GM23248 (cell line): ENCODE measurements at regions not wholly inside any gene's neighbourhood (a gene's known extent, or its start where the extent isn't known, plus 50 kb on each side); places are given as distances from the start of the nearest gene placed in this dataset.

ENCODE experiments used
- EZH2 ChIP-seq: fragments of 200-600 bp; sonication (generic); IDR thresholded peaks from 2 replicates; pipeline ENCODE4 v1.6.1; 2018; ENCODE audit warnings: antibody characterized with exemption, mild to moderate bottlenecking; ENCODE audit not compliant: insufficient read depth, poor library complexity, severe bottlenecking
- EZH2phosphoT487 ChIP-seq: fragments of 200-600 bp; sonication (generic); IDR thresholded peaks from 2 replicates; pipeline ENCODE4 v1.6.1; 2018; ENCODE audit warnings: antibody characterized with exemption, moderate library complexity, mild to moderate bottlenecking, low read depth; ENCODE audit not compliant: insufficient read depth

DNA sequence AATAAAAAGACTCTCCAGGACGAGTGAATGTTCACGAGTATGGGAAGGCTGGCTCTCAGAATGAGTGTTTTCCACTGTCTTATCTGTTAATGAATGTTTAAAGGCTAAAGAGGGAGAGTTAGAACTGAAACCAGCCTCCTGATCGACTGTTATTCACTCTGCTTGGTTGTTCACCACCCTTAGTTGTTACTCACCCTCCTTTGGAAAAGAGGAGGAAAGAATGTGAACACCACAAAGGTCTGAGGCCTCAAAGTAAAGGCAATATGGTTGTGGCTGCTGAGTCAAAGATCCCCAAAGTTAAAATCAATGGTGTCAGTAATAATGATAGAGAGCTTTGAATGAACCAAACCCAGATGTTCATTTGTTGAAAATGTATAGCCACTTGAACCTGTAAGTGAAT lies 1793.2 kb upstream of the PCDH20 start:
- TF ChIP-seq EZH2phosphoT487 (no peak), EZH2 (no peak)
